Common myeloid progenitor, CD34-positive (primary cell): ENCODE measurements at regions not wholly inside any gene's neighbourhood (a gene's known extent, or its start where the extent isn't known, plus 50 kb on each side); places are given as distances from the start of the nearest gene placed in this dataset.
"Not testable (repeated sequence)": the region's sequence is repeated elsewhere in the genome, so short reads cannot be mapped to it uniquely, and the experiment has no call there.

Experiments
- CTCF ChIA-PET: fragments of 350-600 bp; sonication (Branson Sonifier 250); formaldehyde crosslinking; loops from one replicate; lab custom pipeline; 2021; ENCODE audit warnings: antibody characterized with exemption; lab: Charles Lee
- POLR2A ChIA-PET: fragments of 350-600 bp; sonication (Branson Sonifier 250); formaldehyde crosslinking; loops from one replicate; lab custom pipeline; 2021; ENCODE audit warnings: antibody characterized with exemption; lab: Charles Lee
- DNase-seq, 3 donors: peaks; one replicate each; pipeline versions ENCODE4 v3.0.0 to v3.0.0-alpha.2; 2013
- H3K27ac ChIP-seq, 2 experiments: 1 replicate in 1 of 2; 2 replicates in 1 of 2; pipeline ENCODE4 v1.7.0; 2013; ENCODE audit warnings: inconsistent platforms in 2 of 2, low read length in 2 of 2, mild to moderate bottlenecking in 2 of 2, low read depth in 1 of 2, moderate library complexity in 1 of 2; ENCODE audit not compliant: severe bottlenecking in 2 of 2, insufficient read depth in 1 of 2, poor library complexity in 1 of 2
- H3K27me3 ChIP-seq, 5 experiments: replicated peaks in 2 of 5; 1 replicate in 3 of 5; 2 replicates in 2 of 5; pipeline versions ENCODE4 v1.6.1 to v1.7.0; 2013; ENCODE audit warnings: low read length in 4 of 5, mild to moderate bottlenecking in 2 of 5, moderate library complexity in 2 of 5, inconsistent platforms in 1 of 5; ENCODE audit not compliant: insufficient read depth in 5 of 5, control insufficient read depth in 4 of 5
- H3K36me3 ChIP-seq, 4 experiments: 1 replicate in 2 of 4; 2 replicates in 2 of 4; pipeline versions ENCODE4 v1.6.1 to v1.7.0; 2013; ENCODE audit warnings: low read length in 3 of 4, control low read depth in 1 of 4, mild to moderate bottlenecking in 1 of 4; ENCODE audit not compliant: control insufficient read depth in 4 of 4, insufficient read depth in 4 of 4
- H3K4me1 ChIP-seq, 4 experiments: 1 replicate in 3 of 4; 2 replicates in 1 of 4; pipeline versions ENCODE4 v1.6.1 to v1.7.1; 2013; ENCODE audit warnings: low read length in 3 of 4, mild to moderate bottlenecking in 3 of 4, control low read depth in 1 of 4, inconsistent platforms in 1 of 4, moderate library complexity in 1 of 4; ENCODE audit not compliant: control insufficient read depth in 4 of 4, insufficient read depth in 4 of 4; ENCODE audit errors: control extremely low read depth in 1 of 4
- H3K4me3 ChIP-seq, 7 experiments: 1 replicate in 4 of 7; 2 replicates in 3 of 7; pipeline versions ENCODE4 v1.5.1 to v1.7.0; 2013; ENCODE audit warnings: mild to moderate bottlenecking in 7 of 7, low read length in 6 of 7, moderate library complexity in 6 of 7, inconsistent platforms in 2 of 7, low read depth in 2 of 7, control low read depth in 1 of 7; ENCODE audit not compliant: insufficient read depth in 4 of 7, control insufficient read depth in 1 of 7; ENCODE audit errors: extremely low read depth in 1 of 7
- H3K9me3 ChIP-seq, 5 experiments: 1 replicate in 4 of 5; 2 replicates in 1 of 5; pipeline versions ENCODE4 v1.6.1 to v1.7.1; 2013; ENCODE audit warnings: low read length in 4 of 5, mild to moderate bottlenecking in 2 of 5, inconsistent platforms in 1 of 5, low read depth in 1 of 5, moderate library complexity in 1 of 5; ENCODE audit not compliant: control insufficient read depth in 4 of 5, insufficient read depth in 2 of 5; ENCODE audit errors: control extremely low read depth in 1 of 5
- WGBS: methylation state at CpG from one replicate; pipeline ENCODE4 v1.1.5; 2013; ENCODE audit not compliant: insufficient coverage; 5-methylcytosine and 5-hydroxymethylcytosine counted together

DNA sequence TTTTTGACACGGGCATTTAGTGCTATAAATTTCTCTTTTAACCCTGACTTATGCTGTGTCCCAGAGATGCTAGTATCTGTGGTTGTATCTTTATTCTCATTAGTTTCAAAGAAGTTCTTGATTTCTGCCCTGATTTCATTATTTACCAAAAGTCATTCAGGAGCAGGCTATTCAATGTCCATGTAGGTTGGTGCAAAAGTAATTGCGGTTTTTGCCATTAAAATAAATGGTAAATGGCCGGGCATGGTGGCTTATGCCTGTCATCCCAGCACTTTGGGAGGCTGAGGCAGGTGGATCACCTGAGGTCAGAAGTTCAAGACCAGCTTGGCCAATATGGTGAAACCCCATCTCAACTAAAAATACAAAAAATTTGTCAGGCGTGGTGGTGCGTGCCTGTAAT lies 1097.4 kb upstream of the SLIT2 start:
- H3K4me1 ChIP-seq, H3K4me3 ChIP-seq, H3K27me3 ChIP-seq, H3K36me3 ChIP-seq, POLR2A ChIA-PET, DNase-seq, CTCF ChIA-PET, H3K27ac ChIP-seq, H3K9me3 ChIP-seq: not testable (repeated sequence)
- no CpG with 5 or more reads among the region's 5 CpGs for WGBS

- Histone ChIP-seq H3K4me3 (no peak overlapping the region), H3K4me1 (no peaks in the 10 kb centered on the region), H3K27me3 (no peaks in the 10 kb centered on the region), H3K36me3 (no peaks in the 10 kb centered on the region), H3K27ac (no peak overlapping the region), H3K9me3 (peaks cover 0 to 7% (median 0%) of the 10 kb centered on the region in 5 experiments)
- 86% methylated on average over 1 of the region's 2 CpGs for WGBS
- POLR2A ChIA-PET: no interaction called here
- CTCF ChIA-PET: no interaction called here
- DNase-seq: no peak
These were observed 1099.4 kb upstream of the SLIT2 start for GRCh38 chr4:19152264-19152663.

DNA sequence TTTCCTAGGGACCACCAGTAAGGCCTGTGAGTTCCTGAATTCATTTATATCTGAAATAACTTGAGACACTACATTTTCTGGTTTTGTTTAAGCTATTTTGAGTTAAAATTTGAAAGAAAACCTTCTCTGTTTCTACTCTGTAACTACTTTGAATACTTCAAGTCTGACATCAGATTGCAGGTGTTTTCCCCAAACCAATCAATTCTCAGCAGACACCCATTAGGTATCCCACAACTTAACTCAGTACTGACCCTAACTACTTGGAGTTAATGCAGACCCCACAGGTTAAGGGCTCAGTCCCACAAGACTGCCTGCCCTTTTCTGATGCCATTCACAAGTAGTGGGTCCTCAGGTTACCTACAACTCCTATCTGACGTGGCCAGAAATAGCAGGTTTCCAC lies 1100.0 kb upstream of the SLIT2 start:
- CTCF ChIA-PET: no interaction called here
- Histone ChIP-seq H3K4me1 (no peaks in the 10 kb centered on the region), H3K9me3 (peaks cover 0 to 7% (median 0%) of the 10 kb centered on the region in 5 experiments), H3K27ac (no peak overlapping the region), H3K36me3 (no peaks in the 10 kb centered on the region), H3K4me3 (no peak overlapping the region), H3K27me3 (no peaks in the 10 kb centered on the region)
- POLR2A ChIA-PET: no interaction called here
- WGBS: no CpG with 5 or more reads among the region's 1 CpG
- no peak for DNase-seq

GRCh38 chr4:19146038-19146437 lies 1105.7 kb upstream of the SLIT2 start:
- Histone ChIP-seq H3K27me3 (no peaks in the 10 kb centered on the region), H3K9me3 (no peaks in the 10 kb centered on the region), H3K4me1 (no peaks in the 10 kb centered on the region), H3K27ac (no peak overlapping the region), H3K36me3 (no peaks in the 10 kb centered on the region), H3K4me3 (no peak overlapping the region)
- WGBS: 80% methylated on average over 1 of the region's 3 CpGs
- ChIA-PET POLR2A (interaction anchor here (0.6 kb wide), 1 partner anchor 920 kb away, joined by 4 read pairs; no protein-coding TSS in a partner anchor), CTCF (no interaction called here)
- no peak for DNase-seq

DNA sequence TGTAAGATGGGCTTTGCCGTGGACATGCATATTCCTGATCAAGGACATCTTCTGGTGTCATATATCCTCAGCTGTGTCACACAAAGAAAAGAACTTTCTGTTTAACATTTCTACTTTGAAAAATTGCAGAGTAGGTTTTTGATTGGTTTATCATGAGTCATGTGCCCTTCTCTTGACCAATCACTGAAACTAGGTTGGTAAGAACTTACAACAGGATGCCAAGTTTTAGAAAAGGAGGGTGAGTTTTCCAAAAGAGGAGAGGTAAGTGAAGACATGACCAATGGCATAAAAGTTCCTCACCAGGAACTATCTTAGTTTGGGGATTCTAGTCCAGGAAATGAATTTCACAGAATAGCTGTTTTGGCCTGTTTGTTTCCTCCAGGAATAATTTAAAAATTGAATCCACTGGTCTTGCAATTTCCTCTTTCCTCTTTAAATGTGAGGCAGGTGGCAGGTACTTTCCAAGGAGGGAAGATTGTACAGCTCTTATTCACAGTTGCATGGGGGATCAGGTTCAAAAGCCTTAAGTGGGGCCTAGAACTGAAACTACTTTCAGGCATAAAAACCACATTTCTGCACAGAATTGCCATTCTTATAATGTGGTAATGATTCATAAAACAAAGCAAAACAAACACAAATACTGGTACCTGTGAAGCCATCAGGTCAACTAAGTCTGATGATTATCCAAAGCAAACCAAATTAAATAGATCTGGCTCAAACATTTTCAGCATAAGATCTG lies 1114.5 kb upstream of the LCORL start:
- H3K4me1 ChIP-seq: no peaks in the 10 kb centered on the region
- no CpG with 5 or more reads among the region's 1 CpG for WGBS
- POLR2A ChIA-PET: no interaction called here
- H3K4me3 ChIP-seq: no peak overlapping the region
- H3K27ac ChIP-seq: no peak overlapping the region
- DNase-seq: no peak
- CTCF ChIA-PET: no interaction called here
- H3K36me3 ChIP-seq: no peaks in the 10 kb centered on the region
- no peaks in the 10 kb centered on the region for H3K27me3 ChIP-seq
- H3K9me3 ChIP-seq: no peaks in the 10 kb centered on the region

DNA sequence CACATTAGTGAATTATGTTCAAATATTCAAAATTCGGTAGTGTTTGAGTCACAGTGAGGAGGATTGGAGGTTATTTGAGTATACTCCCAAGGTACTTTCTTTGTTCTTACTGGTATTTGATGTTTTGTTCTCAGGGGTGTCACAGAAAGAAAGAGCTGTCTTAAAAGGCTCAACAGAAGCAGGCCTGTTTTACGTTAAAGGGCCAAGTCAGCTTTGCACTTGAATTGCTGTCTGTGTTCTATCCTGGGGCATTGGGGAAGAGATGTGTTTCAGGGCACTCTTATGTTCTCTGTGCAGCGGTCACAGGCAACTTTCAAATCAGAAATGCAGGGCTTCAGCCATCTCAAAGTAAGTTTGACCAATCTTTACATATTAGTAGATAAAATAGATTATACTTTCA lies 1113.1 kb upstream of the LCORL start:
- H3K4me1 ChIP-seq: no peaks in the 10 kb centered on the region
- ChIA-PET POLR2A (no interaction called here), CTCF (no interaction called here)
- no peak overlapping the region for H3K4me3 ChIP-seq
- no peak overlapping the region for H3K27ac ChIP-seq
- no peaks in the 10 kb centered on the region for H3K27me3 ChIP-seq
- no peaks in the 10 kb centered on the region for H3K36me3 ChIP-seq
- DNase-seq: no peak
- H3K9me3 ChIP-seq: no peaks in the 10 kb centered on the region
- 63% methylated on average over 1 of the region's 3 CpGs for WGBS

GRCh38 chr4:19133315-19133714 lies 1111.8 kb upstream of the LCORL start:
- WGBS: no CpG with 5 or more reads among the region's 1 CpG
- Histone ChIP-seq H3K9me3 (no peaks in the 10 kb centered on the region), H3K27me3 (no peaks in the 10 kb centered on the region)

More at GRCh38 chr4:19133315-19133714, 1111.8 kb upstream of the LCORL start:
- no peak overlapping the region for H3K27ac ChIP-seq
- ChIA-PET POLR2A (no interaction called here), CTCF (no interaction called here)
- no peaks in the 10 kb centered on the region for H3K4me1 ChIP-seq
- H3K36me3 ChIP-seq: no peaks in the 10 kb centered on the region
- no peak for DNase-seq
- no peak overlapping the region for H3K4me3 ChIP-seq
